ENCODE measurements at regions not wholly inside any gene's neighbourhood (a gene's known extent, or its start where the extent isn't known, plus 50 kb on each side); places are given as distances from the start of the nearest gene placed in this dataset.
A peak's percentile ranks its signal among the peaks of the same experiment; 100 is the strongest.
"Not testable (repeated sequence)": the region's sequence is repeated elsewhere in the genome, so short reads cannot be mapped to it uniquely, and the experiment has no call there.

DNA sequence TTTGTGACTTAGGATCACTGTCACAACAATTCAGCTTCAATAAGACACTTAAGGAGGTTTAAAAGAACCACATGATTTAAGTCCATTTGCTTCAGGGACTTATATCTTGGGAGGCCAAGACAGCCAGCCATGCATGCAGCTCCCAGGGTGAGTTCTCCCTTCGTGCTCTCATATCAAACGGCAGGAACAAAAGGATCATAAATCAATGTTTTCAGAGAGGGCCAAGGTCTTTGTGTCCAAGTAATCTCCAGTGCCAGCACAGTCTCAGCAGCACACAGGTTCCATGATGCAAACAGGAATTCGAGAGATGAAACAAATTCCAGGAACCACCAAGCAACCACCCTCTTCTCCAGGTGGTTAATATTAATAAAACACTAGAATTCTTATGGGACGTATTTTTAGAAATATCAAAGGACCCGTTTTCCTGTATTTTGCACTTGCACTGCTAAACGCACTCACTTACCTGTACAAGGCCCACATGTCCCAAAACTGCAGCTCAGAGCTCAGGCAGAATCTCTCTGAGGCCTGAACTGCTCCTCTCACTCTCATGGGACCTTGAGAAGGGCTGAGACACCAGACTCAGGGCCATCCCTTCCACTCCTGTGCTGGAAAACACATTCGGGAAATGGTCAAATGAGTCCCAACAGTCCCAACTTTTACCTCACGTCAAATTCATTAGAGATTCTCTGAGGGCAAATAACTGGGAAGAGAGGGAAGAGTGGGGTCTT lies 100.0 kb upstream of the RAB4A start:
- WGBS, 2 donors: 71 to 77% methylated on average over 8 of the region's 8 CpGs
- Histone ChIP-seq H3K9me3 (no peaks in the 10 kb centered on the region), H3K4me1 (no peaks in the 10 kb centered on the region), H3K36me3 (no peaks in the 10 kb centered on the region), H3K27me3 (no peaks in the 10 kb centered on the region), H3K27ac (no peak overlapping the region), H3K4me3 (no peak overlapping the region)
- TF ChIP-seq POLR2AphosphoS5 (IDR thresholded peaks at IDR 0.05) (no peak), CTCF (IDR thresholded peaks at IDR 0.05) (no peak), EP300 (IDR thresholded peaks at IDR 0.05) (no peak), POLR2A (IDR thresholded peaks at IDR 0.05) (no peak)
- ATAC-seq (ENCODE audit: low FRiP score in 2 of 2) (no peak), DNase-seq (no peak)

DNA sequence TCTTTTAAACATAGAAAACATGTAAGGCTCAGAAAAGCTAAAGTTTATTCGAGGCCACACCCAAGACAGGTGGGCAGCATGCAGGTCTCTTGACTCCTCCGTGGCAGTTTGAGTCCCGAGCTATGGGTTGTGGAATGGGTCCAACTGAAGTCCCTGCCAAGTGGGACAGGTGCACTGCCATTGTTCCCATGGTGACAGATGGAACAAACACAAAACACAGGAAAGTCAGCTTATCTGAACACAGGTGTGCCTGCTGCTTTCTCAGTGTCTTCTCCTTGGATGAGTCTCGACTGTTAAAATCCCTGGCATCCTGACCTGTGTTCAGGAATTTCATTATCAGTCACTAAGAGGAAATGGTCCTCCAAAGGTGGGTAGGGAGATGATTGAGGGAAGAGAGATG lies 99.0 kb upstream of the RAB4A start:
- 52 to 59% methylated on average over 4 of the region's 4 CpGs for WGBS, 2 donors
- no peak overlapping the region for H3K27ac ChIP-seq
- H3K27me3 ChIP-seq: no peaks in the 10 kb centered on the region
- no peak overlapping the region for H3K4me3 ChIP-seq
- no peaks in the 10 kb centered on the region for H3K4me1 ChIP-seq
- no peak for TF ChIP-seq POLR2A (IDR thresholded peaks at IDR 0.05)
- TF ChIP-seq CTCF (IDR thresholded peaks at IDR 0.05): no peak
- no peak for TF ChIP-seq POLR2AphosphoS5 (IDR thresholded peaks at IDR 0.05)
- no peak for TF ChIP-seq EP300 (IDR thresholded peaks at IDR 0.05)
- no peak for ATAC-seq (ENCODE audit: low FRiP score in 2 of 2)
- H3K36me3 ChIP-seq: no peaks in the 10 kb centered on the region
- no peaks in the 10 kb centered on the region for H3K9me3 ChIP-seq
- no peak for DNase-seq

DNA sequence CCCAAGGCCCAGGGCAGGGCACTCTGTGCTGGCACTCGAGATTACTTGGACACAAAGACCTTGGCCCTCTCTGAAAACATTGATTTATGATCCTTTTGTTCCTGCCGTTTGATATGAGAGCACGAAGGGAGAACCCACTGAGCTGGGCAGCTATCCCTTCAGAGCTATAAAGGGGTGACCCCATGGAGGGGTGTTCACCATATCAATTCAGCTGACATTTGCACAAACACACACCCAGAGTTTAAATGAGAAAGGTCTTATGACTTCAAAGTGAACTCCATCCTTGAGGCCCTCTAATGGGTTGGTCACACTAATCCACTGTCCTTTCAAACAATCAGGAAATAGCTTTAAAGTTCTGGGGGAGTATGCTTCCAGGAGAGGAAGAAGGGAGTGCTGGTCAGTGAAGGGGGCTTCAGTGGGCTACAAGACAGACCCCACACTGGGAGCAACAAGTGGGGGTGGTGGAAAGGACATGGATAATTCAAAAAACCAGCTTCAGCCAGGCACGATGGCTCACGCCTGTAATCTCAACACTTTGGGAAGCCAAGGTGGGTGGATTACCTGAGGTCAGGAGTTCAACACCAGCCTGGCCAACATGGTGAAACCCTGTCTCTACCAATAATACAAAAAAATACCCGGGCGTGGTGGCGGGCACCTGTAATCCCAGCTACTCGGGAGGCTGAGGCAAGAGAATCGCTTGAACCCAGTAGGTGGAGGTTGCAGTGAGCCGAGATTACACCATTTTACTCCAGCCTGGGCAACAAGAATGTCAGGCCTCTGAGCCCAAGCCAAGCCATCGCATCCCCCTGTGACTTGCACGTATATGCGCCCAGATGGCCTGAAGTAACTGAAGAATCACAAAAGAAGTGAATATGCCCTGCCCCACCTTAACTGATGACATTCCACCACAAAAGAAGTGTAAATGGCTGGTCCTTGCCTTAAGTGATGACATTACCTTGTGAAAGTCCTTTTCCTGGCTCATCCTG lies 97.1 kb upstream of the RAB4A start:
- not testable (repeated sequence) for H3K4me3 ChIP-seq; H3K27ac ChIP-seq; H3K36me3 ChIP-seq; ATAC-seq (ENCODE audit: low FRiP score in 2 of 2); H3K27me3 ChIP-seq; H3K4me1 ChIP-seq; H3K9me3 ChIP-seq
- WGBS, 2 donors: 86 to 90% methylated on average over 14 of the region's 14 CpGs
- DNase-seq: peak in 1 of 2 donors; percentile 17

DNA sequence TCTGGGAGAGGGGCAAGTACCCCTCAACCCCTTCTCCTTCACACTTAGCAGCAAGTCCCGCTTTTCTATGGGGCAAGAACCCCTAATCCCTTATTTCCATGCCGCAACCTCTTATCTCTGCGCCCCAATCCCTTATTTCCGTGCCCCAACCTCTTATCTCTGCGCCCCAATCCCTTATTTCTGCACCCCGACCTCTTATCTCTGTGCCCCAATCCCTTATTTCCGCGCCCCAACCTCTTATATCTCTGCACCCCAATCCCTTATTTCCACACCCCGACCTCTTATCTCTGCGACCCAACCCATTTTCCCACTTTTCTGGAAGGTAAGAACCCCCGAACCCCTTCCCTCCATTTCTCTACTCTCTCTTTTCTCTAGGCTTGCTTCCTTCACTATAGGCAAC lies 95.6 kb upstream of the RAB4A start:
- not testable (repeated sequence) for ATAC-seq (ENCODE audit: low FRiP score in 2 of 2); H3K27ac ChIP-seq; H3K4me1 ChIP-seq; H3K9me3 ChIP-seq; DNase-seq; H3K27me3 ChIP-seq; H3K36me3 ChIP-seq; H3K4me3 ChIP-seq
- WGBS, 2 donors: 82 to 87% methylated on average over 11 of the region's 11 CpGs

DNA sequence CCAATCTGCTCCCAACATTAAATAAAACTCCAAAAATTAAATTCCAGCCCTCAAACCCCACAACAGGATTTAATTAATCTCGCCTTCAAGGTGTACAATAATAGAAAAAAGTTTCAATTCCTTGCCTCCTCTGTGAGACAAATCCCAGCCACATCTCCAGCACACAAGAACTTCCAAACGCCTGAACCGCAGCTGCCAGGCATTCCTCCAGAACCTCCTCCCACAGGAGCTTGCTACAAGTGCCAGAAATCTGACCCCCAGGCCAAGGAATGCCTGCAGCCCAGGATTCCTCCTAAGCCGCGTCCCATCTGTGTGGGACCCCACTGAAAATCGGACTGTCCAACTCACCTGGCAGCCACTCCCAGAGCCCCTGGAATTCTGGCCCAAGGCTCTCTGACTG lies 94.5 kb upstream of the RAB4A start:
- not testable (repeated sequence) for H3K9me3 ChIP-seq; H3K36me3 ChIP-seq; DNase-seq; ATAC-seq (ENCODE audit: low FRiP score in 2 of 2); H3K27ac ChIP-seq; H3K27me3 ChIP-seq; H3K4me3 ChIP-seq; H3K4me1 ChIP-seq
- WGBS, 2 donors: 44 to 71% methylated on average over 4 to 6 of the region's 6 CpGs

DNA sequence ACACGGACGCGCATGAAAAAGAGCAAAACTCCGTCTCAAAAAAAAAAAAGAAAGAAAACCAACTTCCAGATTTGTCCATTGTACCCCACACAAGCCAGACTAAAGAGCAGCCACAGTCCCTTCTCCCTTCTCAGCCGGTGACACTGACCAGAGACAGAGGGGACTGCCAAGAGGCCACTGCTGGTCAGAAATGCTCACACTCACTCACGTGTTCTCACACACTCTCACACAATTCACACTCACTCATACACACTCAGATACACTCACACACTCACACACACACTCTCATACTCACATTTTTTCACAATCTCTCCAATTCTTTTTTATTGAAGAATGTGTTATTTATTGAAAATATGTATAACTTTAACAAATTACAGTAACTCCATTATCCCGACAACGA lies 90.8 kb upstream of the RAB4A start:
- Histone ChIP-seq H3K9me3 (no peaks in the 10 kb centered on the region), H3K27me3 (no peaks in the 10 kb centered on the region), H3K36me3 (no peaks in the 10 kb centered on the region), H3K4me1 (no peaks in the 10 kb centered on the region), H3K27ac (no peak overlapping the region), H3K4me3 (no peak overlapping the region)
- DNase-seq: no peak
- 89 to 92% methylated on average over 8 of the region's 8 CpGs for WGBS, 2 donors
- no peak for TF ChIP-seq CTCF (IDR thresholded peaks at IDR 0.05)
- no peak for TF ChIP-seq POLR2A (IDR thresholded peaks at IDR 0.05)
- TF ChIP-seq POLR2AphosphoS5 (IDR thresholded peaks at IDR 0.05): no peak
- no peak for TF ChIP-seq EP300 (IDR thresholded peaks at IDR 0.05)
- ATAC-seq (ENCODE audit: low FRiP score in 2 of 2): no peak

Data from upper lobe of left lung (tissue), 6 donors.